Middle frontal gyrus (tissue), 1 donor: ENCODE measurements at regions not wholly inside any gene's neighbourhood (a gene's known extent, or its start where the extent isn't known, plus 50 kb on each side); places are given as distances from the start of the nearest gene placed in this dataset.
"Not testable (repeated sequence)": the region's sequence is repeated elsewhere in the genome, so short reads cannot be mapped to it uniquely, and the experiment has no call there.

Experiments used
- DNase-seq: peaks from one replicate; pipeline ENCODE4 v3.0.0-alpha.2; 2015; ENCODE audit warnings: low spot score; ENCODE audit errors: extremely low spot score

DNA sequence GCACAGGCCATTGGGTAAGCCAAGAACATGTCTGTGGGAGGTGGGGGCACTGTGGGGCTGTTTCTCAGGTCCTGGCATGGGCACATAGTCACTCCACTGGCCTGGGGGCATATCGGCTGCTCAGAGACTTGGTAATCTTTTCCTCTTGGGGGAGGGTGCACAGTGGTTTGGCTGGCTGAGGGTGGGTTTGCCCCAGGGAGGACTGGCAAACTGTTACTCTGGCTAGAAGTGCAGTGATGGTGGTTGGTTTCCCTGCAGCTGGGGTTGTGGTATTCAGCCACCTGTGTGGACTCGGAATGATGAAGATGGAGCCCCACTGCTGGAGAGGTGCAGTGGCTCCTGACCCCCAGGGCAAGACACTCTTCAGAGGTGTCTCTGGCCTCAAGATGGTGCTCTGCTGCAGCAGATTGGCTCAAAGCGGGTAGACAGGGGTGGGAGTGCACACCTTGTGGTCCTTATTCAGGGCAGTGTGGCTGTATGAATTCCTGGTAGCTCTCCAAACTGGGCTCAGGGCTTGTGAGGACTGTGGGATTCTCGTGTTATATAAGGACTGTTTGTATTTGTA, 74.1 kb upstream of the DDHD1 start:
- no peak for DNase-seq

DNA sequence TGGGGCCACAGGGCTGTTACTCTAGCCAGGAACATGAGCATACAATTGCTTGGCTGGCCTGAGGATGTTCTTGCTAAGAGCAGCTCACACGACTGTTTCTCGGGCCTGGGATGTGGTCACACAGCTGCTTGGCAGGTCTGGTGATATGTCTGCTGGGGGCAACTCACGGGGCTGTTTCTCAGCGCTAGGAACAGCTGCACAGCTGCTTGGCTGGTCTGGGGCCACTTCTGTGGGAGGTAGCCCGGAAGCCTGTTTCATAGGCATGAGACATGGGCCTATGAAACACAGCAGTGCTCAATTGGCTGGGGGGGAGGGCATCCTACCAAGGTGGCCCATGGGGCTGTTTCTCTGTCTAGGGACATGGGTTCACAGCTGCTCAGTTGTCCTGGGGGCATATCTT, 73.4 kb upstream of the DDHD1 start:
- DNase-seq, result no peak

DNA sequence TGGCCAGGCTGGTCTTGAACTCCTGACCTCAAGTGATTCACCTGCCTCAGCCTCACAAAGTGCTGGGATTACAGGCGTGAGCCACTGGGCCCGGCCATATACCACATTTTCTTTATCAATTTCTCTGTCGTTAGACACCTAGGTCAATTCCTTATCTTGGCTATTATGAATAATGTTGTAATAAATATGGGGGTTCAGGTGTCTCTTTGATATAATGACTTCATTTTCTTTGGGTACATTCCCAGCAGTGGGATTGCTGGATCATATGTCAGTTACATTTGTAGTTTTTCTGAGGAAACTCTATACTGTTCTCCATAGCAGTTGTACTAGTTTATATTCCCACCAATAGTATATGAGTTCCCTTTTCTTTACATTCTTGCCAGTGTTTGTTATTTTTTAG, 67.8 kb upstream of the DDHD1 start:
- no peak for DNase-seq

DNA sequence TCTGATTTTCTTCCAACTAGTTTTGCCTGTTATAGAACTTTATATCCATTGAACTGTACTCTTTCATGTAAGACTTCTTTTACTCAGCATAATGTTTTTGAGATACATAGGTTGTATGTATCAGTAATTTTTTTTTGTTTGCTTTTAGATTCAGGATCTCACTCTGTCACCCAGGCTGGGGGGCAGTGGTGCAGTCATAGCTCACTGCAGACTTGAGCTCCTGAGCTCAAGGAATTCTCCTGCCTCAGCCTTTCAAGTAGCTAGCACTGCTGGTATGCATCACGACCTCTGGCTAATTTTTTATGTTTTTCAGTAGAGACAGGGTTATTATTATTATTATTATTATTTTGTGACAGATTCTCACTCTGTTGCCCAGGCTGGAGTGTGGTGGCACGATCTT, 65.0 kb upstream of the DDHD1 start:
- no peak for DNase-seq

DNA sequence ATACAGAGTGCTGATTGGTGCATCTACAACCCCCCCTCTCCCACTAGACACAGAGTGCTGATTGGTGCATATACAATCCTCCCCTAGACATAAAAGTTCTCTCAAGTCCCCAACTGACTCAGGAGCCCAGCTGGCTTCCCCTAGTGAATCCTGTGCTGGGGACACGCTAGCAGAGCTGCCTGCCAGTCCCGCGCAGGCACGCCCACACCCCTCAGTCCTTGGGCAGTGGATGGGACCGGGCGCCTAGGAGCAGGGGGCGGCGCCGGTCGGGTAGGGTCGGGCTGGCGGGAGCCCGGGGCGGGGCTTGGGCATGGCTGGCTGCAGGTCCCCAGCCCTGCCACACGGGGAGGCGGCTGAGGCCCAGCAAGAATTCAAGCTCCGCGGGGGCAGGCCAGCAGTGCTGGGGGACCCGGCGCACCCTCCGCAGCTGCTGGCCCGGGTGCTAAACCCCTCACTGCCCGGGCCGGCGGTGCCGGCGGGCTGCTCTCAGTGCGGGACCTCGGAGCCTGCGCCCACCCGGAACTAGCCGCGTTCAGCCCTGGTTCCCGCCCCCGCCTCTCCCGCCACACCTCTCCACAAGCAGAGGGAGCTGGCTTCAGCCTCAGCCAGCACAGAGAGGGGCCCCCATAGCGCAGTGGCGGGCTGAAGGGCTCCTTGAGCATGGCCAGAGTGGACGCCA, 64.3 kb upstream of the DDHD1 start:
- DNase-seq, result no peak

DNA sequence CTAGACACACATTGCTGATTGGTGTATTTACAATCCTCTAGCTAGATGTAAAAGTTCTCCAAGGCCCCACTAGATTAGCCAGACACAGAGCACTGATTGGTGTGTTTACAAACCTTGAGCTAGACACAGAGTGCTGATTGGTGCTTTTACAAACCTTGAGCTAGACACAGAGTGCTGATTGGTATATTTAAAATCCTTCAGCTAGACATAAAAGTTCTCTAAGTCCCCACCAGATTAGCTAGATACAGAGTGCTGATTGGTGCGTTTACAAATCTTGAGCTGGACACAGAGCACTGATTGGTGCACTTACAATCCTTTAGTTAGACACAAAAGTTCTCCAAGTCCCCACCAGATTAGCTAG, 63.8 kb upstream of the DDHD1 start:
- not testable (repeated sequence) for DNase-seq

DNA sequence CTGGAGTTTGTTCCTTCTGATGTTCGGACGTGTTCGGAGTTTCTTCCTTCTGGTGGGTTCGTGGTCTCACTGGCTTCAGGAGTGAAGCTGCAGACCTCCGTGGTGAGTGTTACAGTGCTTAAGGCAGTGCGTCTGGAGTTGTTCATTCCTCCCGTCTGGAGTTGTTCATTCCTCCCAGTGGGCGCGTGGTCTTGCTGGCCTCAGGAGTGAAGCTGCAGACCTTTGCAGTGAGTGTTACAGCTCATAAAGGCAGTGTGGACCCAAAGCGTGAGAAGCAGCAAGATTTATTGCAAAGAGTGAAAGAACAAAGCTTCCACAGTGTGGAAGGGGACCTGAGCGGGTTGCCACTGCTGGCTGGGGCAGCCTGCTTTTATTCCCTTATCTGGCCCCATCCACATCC, 63.4 kb upstream of the DDHD1 start:
- DNase-seq, result not testable (repeated sequence)

DNA sequence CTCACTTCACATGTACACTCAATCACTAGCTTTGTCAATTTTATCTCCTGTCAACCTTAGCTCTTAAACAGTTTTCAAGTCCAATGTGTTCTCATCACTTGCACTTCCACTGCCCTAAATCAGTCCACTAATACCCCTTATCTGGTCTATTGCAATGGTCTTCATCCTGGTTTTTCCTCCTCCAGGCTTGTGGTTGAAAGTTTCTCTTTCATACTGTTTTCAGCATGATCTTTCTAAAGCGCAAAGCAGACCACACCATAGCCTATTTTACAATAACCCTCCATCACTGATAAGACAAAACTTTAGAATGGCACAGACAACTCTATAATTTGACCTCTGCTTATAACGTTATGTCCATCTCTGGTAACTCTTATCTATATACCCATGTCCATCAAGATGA, 62.0 kb upstream of the DDHD1 start:
- DNase-seq, result no peak

DNA sequence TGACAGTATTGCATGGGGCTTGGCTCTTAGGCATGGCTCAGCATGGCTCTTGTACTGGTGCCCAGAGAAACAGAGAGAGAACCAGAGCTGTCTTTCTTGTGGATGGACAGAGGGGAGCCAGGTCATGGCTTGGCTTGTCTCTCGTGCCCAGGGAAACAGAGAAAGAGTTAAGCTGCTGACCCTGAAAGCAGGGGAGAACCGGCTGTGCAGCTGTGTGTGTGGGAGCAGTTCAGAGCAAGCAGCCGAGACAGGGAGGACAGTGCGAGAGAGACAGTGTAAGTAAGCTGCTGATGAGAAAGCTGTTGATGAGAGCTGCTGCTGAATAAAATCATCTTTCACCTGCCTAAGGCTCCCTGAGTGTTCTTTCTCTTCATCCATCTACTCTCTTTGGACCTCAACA, 61.3 kb upstream of the DDHD1 start:
- no peak for DNase-seq

DNA sequence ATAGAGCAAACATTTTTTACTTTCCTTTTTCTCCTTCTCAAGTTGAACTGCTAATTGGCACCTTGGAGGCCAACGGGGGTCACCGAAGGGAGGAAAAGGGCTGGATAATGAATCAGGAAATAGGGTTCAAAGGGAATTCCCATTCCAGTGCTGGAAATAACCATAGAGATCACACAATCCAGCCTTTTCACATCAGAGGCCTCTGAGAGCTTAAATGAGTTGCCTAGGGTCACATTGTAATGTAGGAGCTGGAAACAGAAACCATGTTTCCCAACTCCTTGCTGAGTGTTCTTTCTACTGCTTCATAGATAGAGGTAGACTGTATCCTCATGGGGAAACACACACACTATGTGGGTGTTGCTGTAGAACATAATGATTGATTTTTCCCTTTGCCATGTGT, 60.6 kb upstream of the DDHD1 start:
- no peak for DNase-seq

DNA sequence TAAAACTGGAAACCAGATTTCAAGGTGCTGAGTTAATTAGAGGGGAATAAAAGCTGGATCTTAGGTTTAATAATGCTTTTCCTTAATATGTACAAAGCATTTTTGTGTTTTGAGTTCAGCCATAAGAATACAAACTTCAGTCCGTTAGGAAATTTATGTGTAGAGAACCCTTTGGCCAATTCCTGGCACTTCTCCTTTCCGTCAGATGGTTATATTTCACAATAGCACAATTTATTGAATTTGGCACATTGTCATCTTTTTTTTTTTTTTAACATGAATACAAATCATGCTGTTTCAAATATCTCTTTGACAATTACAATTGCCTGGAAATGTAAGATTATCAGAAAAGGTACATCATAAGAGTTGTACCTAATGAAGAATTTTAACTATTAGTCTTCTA, 56.2 kb upstream of the DDHD1 start:
- no peak for DNase-seq
